Right atrium auricular region (tissue), 2 donors: ENCODE measurements at regions not wholly inside any gene's neighbourhood (a gene's known extent, or its start where the extent isn't known, plus 50 kb on each side); places are given as distances from the start of the nearest gene placed in this dataset.
"Not testable (repeated sequence)": the region's sequence is repeated elsewhere in the genome, so short reads cannot be mapped to it uniquely, and the experiment has no call there.

ENCODE experiments used
- DNase-seq: peaks from one replicate; pipeline ENCODE4 v3.0.0-alpha.2; 2019; ENCODE audit warnings: low spot score
- H3K27ac ChIP-seq, 2 donors: fragments of 200-600 bp; sonication (generic); 1 replicate in 1 of 2; 2 replicates in 1 of 2; pipeline ENCODE4 v1.5.1; 2016 to 2019
- H3K27me3 ChIP-seq, 2 donors: fragments of 200-600 bp; sonication (generic); one replicate each; pipeline versions ENCODE4 v1.5.1 to v1.6.0; 2017 to 2019
- H3K36me3 ChIP-seq: fragments of 200-600 bp; sonication (generic); one replicate; pipeline ENCODE4 v1.5.1; 2016
- H3K4me1 ChIP-seq, 2 donors: fragments of 200-600 bp; sonication (generic); one replicate each; pipeline versions ENCODE4 v1.5.1 to v1.6.0; 2017 to 2019
- H3K4me3 ChIP-seq, 2 donors: fragments of 200-600 bp; sonication (generic); 1 replicate in 1 of 2; 2 replicates in 1 of 2; pipeline ENCODE4 v1.5.1; 2017 to 2019; ENCODE audit warnings: mild to moderate bottlenecking in 1 of 2, moderate library complexity in 1 of 2
- H3K9me3 ChIP-seq, 2 donors: fragments of 200-600 bp; sonication (generic); one replicate each; pipeline ENCODE4 v1.5.1; 2019
- TF ChIP-seq, protein P1 (sequence below), 2 donors: fragments of 200-600 bp; sonication (generic); IDR thresholded peaks; one replicate each; pipeline ENCODE4 v1.5.1; 2019; ENCODE audit warnings: antibody characterized with exemption in 2 of 2

DNA sequence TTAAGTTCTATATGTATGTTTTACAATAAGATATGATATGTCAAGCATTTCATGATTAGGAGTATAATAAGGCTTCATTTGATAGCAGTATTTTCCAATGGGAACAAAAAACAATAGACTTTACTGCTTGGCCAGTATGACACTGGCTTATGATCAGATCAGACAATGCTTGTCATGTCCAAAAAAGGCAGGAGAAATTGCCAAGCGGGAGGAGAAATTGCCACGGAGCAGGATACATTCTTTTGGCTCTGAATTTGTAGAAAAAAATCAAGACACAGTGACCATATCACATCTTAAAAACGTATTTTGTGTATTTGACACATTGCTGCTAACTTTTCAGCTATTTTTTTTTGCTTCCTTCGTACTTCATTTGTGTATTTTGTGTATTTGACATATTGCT, 404.1 kb downstream of the CNTNAP4 start:
- H3K9me3 ChIP-seq, result peaks cover 0 to 9% of the 10 kb centered on the region in 2 donors
- TF ChIP-seq, protein P1, sequence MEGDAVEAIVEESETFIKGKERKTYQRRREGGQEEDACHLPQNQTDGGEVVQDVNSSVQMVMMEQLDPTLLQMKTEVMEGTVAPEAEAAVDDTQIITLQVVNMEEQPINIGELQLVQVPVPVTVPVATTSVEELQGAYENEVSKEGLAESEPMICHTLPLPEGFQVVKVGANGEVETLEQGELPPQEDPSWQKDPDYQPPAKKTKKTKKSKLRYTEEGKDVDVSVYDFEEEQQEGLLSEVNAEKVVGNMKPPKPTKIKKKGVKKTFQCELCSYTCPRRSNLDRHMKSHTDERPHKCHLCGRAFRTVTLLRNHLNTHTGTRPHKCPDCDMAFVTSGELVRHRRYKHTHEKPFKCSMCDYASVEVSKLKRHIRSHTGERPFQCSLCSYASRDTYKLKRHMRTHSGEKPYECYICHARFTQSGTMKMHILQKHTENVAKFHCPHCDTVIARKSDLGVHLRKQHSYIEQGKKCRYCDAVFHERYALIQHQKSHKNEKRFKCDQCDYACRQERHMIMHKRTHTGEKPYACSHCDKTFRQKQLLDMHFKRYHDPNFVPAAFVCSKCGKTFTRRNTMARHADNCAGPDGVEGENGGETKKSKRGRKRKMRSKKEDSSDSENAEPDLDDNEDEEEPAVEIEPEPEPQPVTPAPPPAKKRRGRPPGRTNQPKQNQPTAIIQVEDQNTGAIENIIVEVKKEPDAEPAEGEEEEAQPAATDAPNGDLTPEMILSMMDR (IDR thresholded peaks at IDR 0.05), result no peak
- H3K4me3 ChIP-seq, result no peak overlapping the region
- no peak for DNase-seq
- no peaks in the 10 kb centered on the region for H3K4me1 ChIP-seq
- no peaks in the 10 kb centered on the region for H3K36me3 ChIP-seq
- no peaks in the 10 kb centered on the region for H3K27me3 ChIP-seq
- no peak overlapping the region for H3K27ac ChIP-seq

DNA sequence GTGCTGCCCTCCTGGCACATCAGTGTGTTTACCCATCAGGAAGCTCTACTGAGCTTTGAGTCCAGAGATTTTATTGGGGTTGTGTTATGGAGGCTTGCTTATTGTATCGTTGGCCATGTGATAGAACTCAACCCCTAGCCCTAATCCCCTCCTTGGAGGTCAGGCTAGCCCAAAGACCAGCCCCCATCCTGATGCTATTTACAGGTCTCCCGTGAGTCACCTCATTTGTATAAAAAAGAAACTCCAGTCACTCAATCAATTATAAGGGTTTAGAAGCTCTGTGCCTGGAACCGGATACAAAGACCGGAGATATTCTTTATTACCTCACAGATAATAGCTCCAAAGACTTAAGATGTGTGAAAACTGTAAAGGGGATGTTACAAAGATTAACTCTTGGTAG, 405.9 kb downstream of the CNTNAP4 start:
- H3K4me3 ChIP-seq, result no peak overlapping the region
- no peaks in the 10 kb centered on the region for H3K27me3 ChIP-seq
- H3K9me3 ChIP-seq, result peaks cover 0 to 9% of the 10 kb centered on the region in 2 donors
- DNase-seq, result no peak
- no peaks in the 10 kb centered on the region for H3K36me3 ChIP-seq
- no peaks in the 10 kb centered on the region for H3K4me1 ChIP-seq
- H3K27ac ChIP-seq, result no peak overlapping the region
- TF ChIP-seq, protein P1 (IDR thresholded peaks at IDR 0.05), result no peak

DNA sequence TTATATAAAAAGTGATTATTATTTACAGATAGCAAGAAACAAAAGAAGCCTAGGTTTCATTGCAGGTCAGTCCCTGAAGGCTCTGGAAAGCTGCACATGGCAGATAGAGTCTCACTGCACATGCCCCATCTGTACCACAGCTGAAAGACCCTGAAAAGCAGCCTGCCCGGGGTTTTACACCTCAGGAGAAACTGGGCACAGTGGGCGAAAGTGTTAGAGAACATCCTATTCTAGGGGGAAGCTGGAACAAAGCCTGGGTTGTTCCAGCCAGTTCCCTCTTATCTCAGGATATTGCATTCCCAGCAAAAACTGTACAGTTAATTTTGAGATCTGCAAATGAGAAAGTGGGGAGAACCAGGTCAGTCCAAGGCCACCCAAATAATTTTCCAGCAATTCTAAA, 419.7 kb downstream of the CNTNAP4 start:
- H3K9me3 ChIP-seq, result peaks cover 0 to 4% of the 10 kb centered on the region in 2 donors
- DNase-seq, result no peak
- H3K27me3 ChIP-seq, result no peaks in the 10 kb centered on the region
- H3K4me3 ChIP-seq, result no peak overlapping the region
- TF ChIP-seq, protein P1 (IDR thresholded peaks at IDR 0.05), result no peak
- no peak overlapping the region for H3K27ac ChIP-seq
- H3K36me3 ChIP-seq, result no peaks in the 10 kb centered on the region
- no peaks in the 10 kb centered on the region for H3K4me1 ChIP-seq

DNA sequence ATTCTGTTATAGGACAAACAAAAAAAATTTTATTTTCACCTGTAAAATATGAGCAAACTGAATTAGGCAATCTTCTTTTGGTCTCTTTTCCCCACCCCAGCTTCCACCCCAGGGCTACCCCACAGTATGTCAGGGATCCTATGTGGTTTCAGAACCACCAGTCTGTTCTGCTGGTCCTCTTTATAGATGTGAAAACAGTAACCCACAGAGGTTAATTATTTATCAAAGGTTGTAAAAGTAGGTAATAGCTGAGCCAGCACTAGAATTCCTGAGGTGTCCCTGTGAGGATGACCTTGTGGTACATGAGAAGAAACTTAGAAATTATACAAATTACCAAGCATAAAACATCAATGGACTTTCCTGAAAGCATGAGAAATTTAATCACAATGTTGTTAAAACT, 428.7 kb downstream of the CNTNAP4 start:
- no peaks in the 10 kb centered on the region for H3K36me3 ChIP-seq
- no peak overlapping the region for H3K27ac ChIP-seq
- H3K27me3 ChIP-seq, result no peaks in the 10 kb centered on the region
- DNase-seq, result no peak
- no peak overlapping the region for H3K4me3 ChIP-seq
- H3K4me1 ChIP-seq, result no peaks in the 10 kb centered on the region
- TF ChIP-seq, protein P1 (IDR thresholded peaks at IDR 0.05), result no peak
- no peaks in the 10 kb centered on the region for H3K9me3 ChIP-seq

DNA sequence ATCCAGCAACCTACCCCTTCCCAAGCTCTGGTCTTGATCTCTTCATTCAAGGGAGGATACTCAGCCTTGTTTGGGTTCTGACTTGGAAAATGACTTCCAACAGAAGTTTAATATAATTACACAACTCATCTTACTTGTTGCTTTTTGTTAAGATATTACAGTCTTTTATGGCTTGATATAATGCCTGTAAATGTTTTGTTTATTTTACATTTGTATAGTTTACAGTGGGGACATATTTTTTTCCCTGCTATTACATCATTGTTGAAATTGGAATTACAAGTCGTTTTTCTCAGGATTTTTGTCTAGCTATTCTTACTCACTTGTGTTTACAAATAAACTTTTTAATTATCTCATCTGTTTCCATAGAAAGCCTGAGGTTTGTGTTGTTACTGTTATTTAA, 436.0 kb downstream of the CNTNAP4 start:
- H3K4me3 ChIP-seq, result no peak overlapping the region
- no peaks in the 10 kb centered on the region for H3K27me3 ChIP-seq
- no peaks in the 10 kb centered on the region for H3K4me1 ChIP-seq
- H3K27ac ChIP-seq, result no peak overlapping the region
- H3K9me3 ChIP-seq, result peaks cover 0 to 11% of the 10 kb centered on the region in 2 donors
- DNase-seq, result no peak
- TF ChIP-seq, protein P1 (IDR thresholded peaks at IDR 0.05), result no peak
- H3K36me3 ChIP-seq, result no peaks in the 10 kb centered on the region

DNA sequence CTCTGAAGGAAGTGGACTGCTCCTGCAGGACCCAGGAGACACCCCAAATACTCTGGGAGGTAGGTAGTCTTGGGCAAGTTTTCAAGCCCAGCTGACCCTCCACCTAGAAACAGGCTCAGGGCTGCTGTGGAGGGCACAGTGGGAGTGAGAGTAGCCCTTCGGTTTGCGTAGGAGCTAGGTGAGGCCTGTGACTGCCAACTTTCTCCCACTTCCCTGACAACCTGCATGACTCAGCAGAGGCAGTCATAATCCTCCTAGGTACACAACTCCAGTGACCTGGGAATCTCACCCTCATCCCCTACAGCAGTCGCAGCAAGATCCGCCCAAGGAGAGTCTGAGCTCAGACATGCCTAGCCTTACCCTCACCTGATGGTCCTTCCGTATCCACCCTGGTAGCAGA, 439.1 kb downstream of the CNTNAP4 start:
- H3K36me3 ChIP-seq, H3K27ac ChIP-seq, H3K27me3 ChIP-seq, DNase-seq, H3K4me3 ChIP-seq, H3K4me1 ChIP-seq: not testable (repeated sequence)
- H3K9me3 ChIP-seq, result peaks cover 0 to 11% of the 10 kb centered on the region in 2 donors
